Heart left ventricle (tissue), 13 donors: ENCODE measurements at regions not wholly inside any gene's neighbourhood (a gene's known extent, or its start where the extent isn't known, plus 50 kb on each side); places are given as distances from the start of the nearest gene placed in this dataset.

Source experiments
- POLR2A ChIP-seq, 2 donors: fragments of 450-650 bp; IDR thresholded peaks; one replicate each; pipeline ENCODE4 v1.6.1; 2017; ENCODE audit warnings: antibody characterized with exemption in 2 of 2, mild to moderate bottlenecking in 2 of 2, moderate library complexity in 2 of 2
- TF ChIP-seq, protein P1 (sequence below), 12 donors: fragments of 200-600 bp; sonication (generic) in 4 of 12; IDR thresholded peaks; one replicate each; pipeline versions ENCODE4 v1.5.0 to v1.8.0; 2018 to 2022; ENCODE audit warnings: antibody characterized with exemption in 12 of 12, mild to moderate bottlenecking in 5 of 12
- donor health status: ischemic (EF 13 %, LVEDD 7.1; RV severe dilation, severe dysfunction).
- donor health status: DM: no; HTN: yes; CAD: no.
- donor health status: DM: no; HTN: no; CAD: no.
- donor health status: ischemic (EF 25% LVEDD 6.9; RV normal size, moderate dysfunction).
- donor health status: ischemic (EF 25% LVEDD 5.7; RV mildly dilated, moderate dysfunction).
- donor health status: ischemic (EF 35%, LVEDD 5.7; RV mildly dilated, moderate dysfunction).
- donor health status: nonischemic (EF 11% LVEDD 7.7; RV severe dilation, severe dysfunction).
- donor health status: DM: yes; HTN: yes; CAD: no.
- donor health status: PGD.
- donor health status: ischemic (EF 29% LVEDD 5.4; RV normal size, mild dysfunction).
- donor health status: nonischemic (EF 23%, LVEDD 6.1; RV moderate dilation, normal function).

DNA sequence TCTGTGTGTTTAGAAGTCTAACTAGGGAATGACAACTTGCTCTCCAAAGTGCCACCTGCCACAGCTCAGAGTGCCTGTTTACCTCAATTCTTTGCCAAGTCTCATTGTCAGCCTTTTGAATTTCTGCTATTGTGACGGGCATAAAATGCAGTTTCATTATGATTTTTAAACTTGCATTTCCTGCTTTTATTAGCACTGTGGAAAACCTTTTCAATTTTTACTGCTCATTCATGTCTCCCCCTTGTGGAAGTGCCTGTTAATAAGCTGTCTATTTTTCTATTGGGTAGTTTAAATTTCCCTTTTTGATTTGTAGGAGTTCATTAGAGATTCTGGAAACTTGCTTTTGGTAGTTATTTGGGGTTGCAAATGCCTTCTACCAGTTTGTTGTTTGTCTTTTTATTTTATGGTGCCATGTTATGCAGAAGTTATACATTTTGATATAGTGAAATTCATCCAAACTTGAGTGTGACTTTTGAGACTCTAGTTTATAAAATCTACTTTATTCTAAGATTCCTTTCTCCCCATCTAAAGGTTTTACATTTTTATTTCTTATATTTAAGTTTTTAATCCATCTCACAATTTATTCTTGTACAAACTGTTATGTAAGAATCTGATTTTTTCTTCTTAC lies 53.9 kb upstream of the FRMD4B start:
- TF ChIP-seq, protein P1, sequence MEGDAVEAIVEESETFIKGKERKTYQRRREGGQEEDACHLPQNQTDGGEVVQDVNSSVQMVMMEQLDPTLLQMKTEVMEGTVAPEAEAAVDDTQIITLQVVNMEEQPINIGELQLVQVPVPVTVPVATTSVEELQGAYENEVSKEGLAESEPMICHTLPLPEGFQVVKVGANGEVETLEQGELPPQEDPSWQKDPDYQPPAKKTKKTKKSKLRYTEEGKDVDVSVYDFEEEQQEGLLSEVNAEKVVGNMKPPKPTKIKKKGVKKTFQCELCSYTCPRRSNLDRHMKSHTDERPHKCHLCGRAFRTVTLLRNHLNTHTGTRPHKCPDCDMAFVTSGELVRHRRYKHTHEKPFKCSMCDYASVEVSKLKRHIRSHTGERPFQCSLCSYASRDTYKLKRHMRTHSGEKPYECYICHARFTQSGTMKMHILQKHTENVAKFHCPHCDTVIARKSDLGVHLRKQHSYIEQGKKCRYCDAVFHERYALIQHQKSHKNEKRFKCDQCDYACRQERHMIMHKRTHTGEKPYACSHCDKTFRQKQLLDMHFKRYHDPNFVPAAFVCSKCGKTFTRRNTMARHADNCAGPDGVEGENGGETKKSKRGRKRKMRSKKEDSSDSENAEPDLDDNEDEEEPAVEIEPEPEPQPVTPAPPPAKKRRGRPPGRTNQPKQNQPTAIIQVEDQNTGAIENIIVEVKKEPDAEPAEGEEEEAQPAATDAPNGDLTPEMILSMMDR (IDR thresholded peaks at IDR 0.05): peak; percentile 26 to 76 (median 64)
- TF ChIP-seq POLR2A (IDR thresholded peaks at IDR 0.05): no peak
